CD14-positive monocyte (primary cell): ENCODE measurements at regions not wholly inside any gene's neighbourhood (a gene's known extent, or its start where the extent isn't known, plus 50 kb on each side); places are given as distances from the start of the nearest gene placed in this dataset.

Experiments
- DNase-seq, 3 donors: peaks; one replicate each; pipeline ENCODE4 v3.0.0-alpha.2; 2011 to 2022
- H2AFZ ChIP-seq: 2 replicates; pipeline ENCODE4 v1.6.0; 2012; ENCODE audit warnings: mild to moderate bottlenecking, low read depth, low read length, inconsistent platforms; ENCODE audit not compliant: insufficient read depth, poor library complexity, severe bottlenecking
- H3K27ac ChIP-seq, 2 donors: 1 replicate in 1 of 2; 2 replicates in 1 of 2; pipeline ENCODE4 v1.5.1; 2012 to 2013; ENCODE audit warnings: low read length in 2 of 2, control low read depth in 1 of 2, inconsistent platforms in 1 of 2, low read depth in 1 of 2, mild to moderate bottlenecking in 1 of 2
- H3K27me3 ChIP-seq, 2 donors: one replicate each; pipeline versions ENCODE4 v1.6.0 to v1.6.1; 2011 to 2013; ENCODE audit warnings: low read length in 2 of 2; ENCODE audit not compliant: control insufficient read depth in 2 of 2, insufficient read depth in 2 of 2
- H3K36me3 ChIP-seq, 2 donors: replicated peaks in 1 of 2; 1 replicate in 1 of 2; 2 replicates in 1 of 2; pipeline versions ENCODE4 v1.5.1 to v1.6.1; 2012 to 2013; ENCODE audit warnings: low read length in 2 of 2, control low read depth in 1 of 2, inconsistent platforms in 1 of 2, mild to moderate bottlenecking in 1 of 2; ENCODE audit not compliant: insufficient read depth in 2 of 2, control insufficient read depth in 1 of 2
- H3K4me1 ChIP-seq, 2 donors: 1 replicate in 1 of 2; 2 replicates in 1 of 2; pipeline versions ENCODE4 v1.5.1 to v1.6.1; 2012 to 2013; ENCODE audit warnings: low read length in 2 of 2, control low read depth in 1 of 2, inconsistent platforms in 1 of 2, mild to moderate bottlenecking in 1 of 2, moderate library complexity in 1 of 2; ENCODE audit not compliant: insufficient read depth in 2 of 2, control insufficient read depth in 1 of 2
- H3K4me2 ChIP-seq: replicated peaks from 2 replicates; pipeline ENCODE3; 2012; ENCODE audit warnings: low read length, moderate library complexity, mild to moderate bottlenecking; ENCODE audit not compliant: poor library complexity, severe bottlenecking; ENCODE audit errors: extremely low read depth
- H3K4me3 ChIP-seq, 3 experiments: fragments of 200-600 bp in 1 of 3; sonication (generic) in 1 of 3; replicated peaks in 1 of 3; 1 replicate in 2 of 3; 2 replicates in 1 of 3; pipeline ENCODE4 v1.5.1; 2011 to 2013; ENCODE audit warnings: low read length in 3 of 3, mild to moderate bottlenecking in 3 of 3, control low read depth in 2 of 3, low read depth in 2 of 3, inconsistent platforms in 1 of 3, moderate library complexity in 1 of 3
- H3K79me2 ChIP-seq: 2 replicates; pipeline ENCODE4 v1.6.0; 2012; ENCODE audit warnings: mild to moderate bottlenecking, control low read depth, inconsistent platforms, low read length, moderate library complexity; ENCODE audit not compliant: insufficient read depth
- H3K9ac ChIP-seq: 2 replicates; pipeline ENCODE4 v1.6.0; 2017; ENCODE audit warnings: low read length, mild to moderate bottlenecking; ENCODE audit not compliant: insufficient read depth, poor library complexity, severe bottlenecking
- H3K9me3 ChIP-seq, 2 donors: replicated peaks in 1 of 2; 1 replicate in 1 of 2; 2 replicates in 1 of 2; pipeline versions ENCODE4 v1.5.1 to v1.6.1; 2012 to 2013; ENCODE audit warnings: low read length in 2 of 2, control low read depth in 1 of 2; ENCODE audit not compliant: control insufficient read depth in 1 of 2, insufficient read depth in 1 of 2
- H4K20me1 ChIP-seq: 2 replicates; pipeline ENCODE4 v1.6.0; 2012; ENCODE audit warnings: mild to moderate bottlenecking, low read length, control low read depth, moderate library complexity; ENCODE audit not compliant: insufficient read depth
- H3K27ac Mint-ChIP-seq, 7 donors: one replicate each; pipeline ENCODE4 v1.8.0; 2020; ENCODE audit warnings: mild to moderate bottlenecking in 7 of 7, mixed read lengths in 7 of 7, moderate library complexity in 6 of 7, inconsistent platforms in 2 of 7
- H3K27me3 Mint-ChIP-seq, 3 donors: one replicate each; pipeline ENCODE4 v1.8.0; 2021 to 2022; ENCODE audit warnings: low read depth in 3 of 3, mild to moderate bottlenecking in 3 of 3, mixed read lengths in 3 of 3, moderate library complexity in 3 of 3, inconsistent platforms in 1 of 3
- H3K36me3 Mint-ChIP-seq, 2 donors: one replicate each; pipeline ENCODE4 v1.8.0; 2020; ENCODE audit warnings: mixed read lengths in 2 of 2, inconsistent platforms in 1 of 2, mild to moderate bottlenecking in 1 of 2
- H3K4me1 Mint-ChIP-seq: one replicate; pipeline ENCODE4 v1.8.0; 2020; ENCODE audit warnings: mild to moderate bottlenecking, mixed read lengths
- H3K4me3 Mint-ChIP-seq, 2 donors: one replicate each; pipeline ENCODE4 v1.8.0; 2020; ENCODE audit warnings: mild to moderate bottlenecking in 2 of 2, mixed read lengths in 2 of 2, moderate library complexity in 1 of 2
- H3K9me3 Mint-ChIP-seq, 7 donors: one replicate each; pipeline ENCODE4 v1.8.0; 2020 to 2022; ENCODE audit warnings: mixed read lengths in 7 of 7, mild to moderate bottlenecking in 6 of 7, moderate library complexity in 6 of 7, inconsistent platforms in 2 of 7
- CTCF ChIP-seq: fragments of 200-600 bp; IDR thresholded peaks from one replicate; pipeline ENCODE4 v1.8.0; 2022; ENCODE audit warnings: antibody characterized with exemption, mild to moderate bottlenecking
- WGBS: methylation state at CpG from one replicate; pipeline ENCODE4 v1.1.5; 2013; ENCODE audit warnings: missing lambda C conversion rate; ENCODE audit not compliant: insufficient coverage; 5-methylcytosine and 5-hydroxymethylcytosine counted together
- intact Hi-C, 2 donors: fragments of 100-400 bp; cut with micrococcal nuclease; formaldehyde crosslinking; loops; one replicate each; pipeline versions ENCODE4 v1.15.0 to v1.15.1; 2023

GRCh38 chr7:124366118-124366517, 333.3 kb upstream of the TMEM229A start:
- H3K4me3 ChIP-seq: no peak overlapping the region
- TF ChIP-seq CTCF: no peak
- H3K4me2 ChIP-seq: no peak overlapping the region
- Mint-ChIP-seq H3K4me3 (no peak overlapping the region), H3K27ac (no peak overlapping the region), H3K9me3 (peaks cover 0 to 8% (median 2%) of the 10 kb centered on the region in 7 donors), H3K4me1 (peaks cover 4% of the 10 kb centered on the region), H3K36me3 (no peaks in the 10 kb centered on the region), H3K27me3 (no peaks in the 10 kb centered on the region)
- H2AFZ ChIP-seq: no peak overlapping the region
- peaks cover 0 to 6% of the 10 kb centered on the region in 2 donors for H3K4me1 ChIP-seq
- H3K27ac ChIP-seq: no peak overlapping the region
- intact Hi-C loops: no loop called here
- H3K27me3 ChIP-seq: no peaks in the 10 kb centered on the region
- no peaks in the 10 kb centered on the region for H4K20me1 ChIP-seq
- H3K79me2 ChIP-seq: no peaks in the 10 kb centered on the region
- no CpG with 5 or more reads among the region's 1 CpG for WGBS
- H3K9me3 ChIP-seq: peaks cover 0 to 6% of the 10 kb centered on the region in 2 donors
- no peaks in the 10 kb centered on the region for H3K36me3 ChIP-seq
- no peak overlapping the region for H3K9ac ChIP-seq
- DNase-seq: no peak

- no peak overlapping the region for H3K4me3 ChIP-seq
- no peaks in the 10 kb centered on the region for H3K79me2 ChIP-seq
- Mint-ChIP-seq H3K36me3 (no peaks in the 10 kb centered on the region), H3K4me3 (peak overlapping the region in 1 of 2 donors; percentile 5), H3K27me3 (no peaks in the 10 kb centered on the region), H3K4me1 (peaks cover 4% of the 10 kb centered on the region), H3K9me3 (peaks cover 0 to 12% (median 7%) of the 10 kb centered on the region in 7 donors), H3K27ac (peak overlapping the region in 2 of 7 donors; percentile 56 to 74)
- WGBS: 14% methylated on average over 1 of the region's 1 CpG
- intact Hi-C loops: no loop called here
- no peak overlapping the region for H2AFZ ChIP-seq
- H4K20me1 ChIP-seq: no peaks in the 10 kb centered on the region
- no peak overlapping the region for H3K9ac ChIP-seq
- H3K4me2 ChIP-seq: no peak overlapping the region
- peak in 1 of 3 donors; percentile 7 for DNase-seq
- H3K27ac ChIP-seq: no peak overlapping the region
- peaks cover 0 to 6% of the 10 kb centered on the region in 2 donors for H3K4me1 ChIP-seq
- H3K36me3 ChIP-seq: no peaks in the 10 kb centered on the region
- peaks cover 0 to 18% of the 10 kb centered on the region in 2 donors for H3K9me3 ChIP-seq
- no peaks in the 10 kb centered on the region for H3K27me3 ChIP-seq
- no peak for TF ChIP-seq CTCF
Observed at GRCh38 chr7:124364283-124364682, 331.4 kb upstream of the TMEM229A start.
